Activated CD8-positive, alpha-beta memory T cell treated with anti-CD3 and anti-CD28 coated beads, Interleukin-2, amount 10 ng/mL, durations not matched to agents 7 days and 5 days (primary cell): ENCODE measurements at regions not wholly inside any gene's neighbourhood (a gene's known extent, or its start where the extent isn't known, plus 50 kb on each side); places are given as distances from the start of the nearest gene placed in this dataset.

Experiments
- ATAC-seq: fragments of 150-1000 bp; cut with Tn5 transposase; one replicate; pipeline ENCODE4 v1.10.0; 2021; ENCODE audit warnings: moderate library complexity
- CTCF ChIA-PET: fragments of 350-600 bp; sonication (Branson Sonifier 250); formaldehyde crosslinking; loops from one replicate; lab custom pipeline; 2021; ENCODE audit warnings: antibody characterized with exemption; lab: Charles Lee
- DNase-seq: peaks from one replicate; pipeline ENCODE4 v3.0.0-alpha.2; 2020
- H3K27ac Mint-ChIP-seq: one replicate; pipeline ENCODE4 v1.8.0; 2021; ENCODE audit warnings: mild to moderate bottlenecking, mixed read lengths
- H3K27me3 Mint-ChIP-seq: one replicate; pipeline ENCODE4 v1.8.0; 2021; ENCODE audit warnings: mixed read lengths
- H3K36me3 Mint-ChIP-seq: one replicate; pipeline ENCODE4 v1.8.0; 2021; ENCODE audit warnings: mild to moderate bottlenecking, mixed read lengths
- H3K4me1 Mint-ChIP-seq: one replicate; pipeline ENCODE4 v1.8.0; 2021; ENCODE audit warnings: mixed read lengths
- H3K4me3 Mint-ChIP-seq: one replicate; pipeline ENCODE4 v1.8.0; 2021; ENCODE audit warnings: mild to moderate bottlenecking, moderate library complexity, mixed read lengths
- H3K9me3 Mint-ChIP-seq: one replicate; pipeline ENCODE4 v1.8.0; 2022; ENCODE audit warnings: low read depth, mixed read lengths

- no peak overlapping the region for H3K27ac Mint-ChIP-seq
- ATAC-seq (no peak), DNase-seq (no peak)
- CTCF ChIA-PET, result no interaction called here
- no peaks in the 10 kb centered on the region for H3K27me3 Mint-ChIP-seq
- no peaks in the 10 kb centered on the region for H3K9me3 Mint-ChIP-seq
- H3K36me3 Mint-ChIP-seq, result no peaks in the 10 kb centered on the region
- no peaks in the 10 kb centered on the region for H3K4me1 Mint-ChIP-seq
- H3K4me3 Mint-ChIP-seq, result no peak overlapping the region
These were observed 398.3 kb downstream of the DUSP10 start for GRCh38 chr1:221343607-221344006.

GRCh38 chr1:221344693-221345092 is 397.2 kb downstream of the DUSP10 start:
- Mint-ChIP-seq H3K9me3 (no peaks in the 10 kb centered on the region), H3K36me3 (no peaks in the 10 kb centered on the region), H3K4me1 (no peaks in the 10 kb centered on the region), H3K4me3 (no peak overlapping the region), H3K27me3 (no peaks in the 10 kb centered on the region), H3K27ac (no peak overlapping the region)
- ATAC-seq (no peak), DNase-seq (no peak)
- CTCF ChIA-PET, result no interaction called here

GRCh38 chr1:221347706-221348105 is 394.2 kb downstream of the DUSP10 start:
- DNase-seq, result no peak
- Mint-ChIP-seq H3K9me3 (no peaks in the 10 kb centered on the region), H3K36me3 (no peaks in the 10 kb centered on the region), H3K27ac (no peak overlapping the region), H3K4me1 (no peaks in the 10 kb centered on the region), H3K27me3 (no peaks in the 10 kb centered on the region), H3K4me3 (no peak overlapping the region)
- CTCF ChIA-PET, result no interaction called here
- ATAC-seq, result no peak

- Mint-ChIP-seq H3K27me3 (no peaks in the 10 kb centered on the region), H3K4me1 (no peaks in the 10 kb centered on the region), H3K9me3 (no peaks in the 10 kb centered on the region), H3K27ac (no peak overlapping the region), H3K4me3 (no peak overlapping the region), H3K36me3 (no peaks in the 10 kb centered on the region)
- ATAC-seq (no peak), DNase-seq (no peak)
- CTCF ChIA-PET, result no interaction called here
These were observed 391.8 kb downstream of the DUSP10 start for GRCh38 chr1:221350091-221350490.

- no peaks in the 10 kb centered on the region for H3K4me1 Mint-ChIP-seq
- H3K27me3 Mint-ChIP-seq, result peaks cover 6% of the 10 kb centered on the region
These were observed 385.2 kb downstream of the DUSP10 start for GRCh38 chr1:221356693-221357092.

GRCh38 chr1:221363039-221363438 is 378.9 kb downstream of the DUSP10 start:
- no peak overlapping the region for H3K27ac Mint-ChIP-seq
- H3K27me3 Mint-ChIP-seq, result peaks cover 9% of the 10 kb centered on the region
- H3K9me3 Mint-ChIP-seq, result no peaks in the 10 kb centered on the region
- no peak for DNase-seq
- CTCF ChIA-PET, result interaction anchor here (0.5 kb wide), 1 partner anchor 137 kb away, joined by 3 read pairs; no protein-coding TSS in a partner anchor
- no peaks in the 10 kb centered on the region for H3K36me3 Mint-ChIP-seq
- no peak overlapping the region for H3K4me3 Mint-ChIP-seq
- H3K4me1 Mint-ChIP-seq, result no peaks in the 10 kb centered on the region
- no peak for ATAC-seq

More at GRCh38 chr1:221356693-221357092, 385.2 kb downstream of the DUSP10 start:
- DNase-seq, result no peak
- ATAC-seq, result no peak
- H3K27ac Mint-ChIP-seq, result no peak overlapping the region
- no peaks in the 10 kb centered on the region for H3K36me3 Mint-ChIP-seq
- H3K9me3 Mint-ChIP-seq, result no peaks in the 10 kb centered on the region
- no peak overlapping the region for H3K4me3 Mint-ChIP-seq
- CTCF ChIA-PET, result no interaction called here

- CTCF ChIA-PET, result interaction anchor here (0.8 to 1.0 kb wide), 2 partner anchors 10 to 69 kb away, joined by 3 read pairs; no protein-coding TSS in a partner anchor
- H3K27ac Mint-ChIP-seq, result no peak overlapping the region
These were observed 375.3 kb downstream of the DUSP10 start for GRCh38 chr1:221366495-221367110.

GRCh38 chr1:221371705-221372104 is 370.2 kb downstream of the DUSP10 start:
- no peak for ATAC-seq
- Mint-ChIP-seq H3K27me3 (peaks cover 5% of the 10 kb centered on the region), H3K36me3 (no peaks in the 10 kb centered on the region), H3K9me3 (no peaks in the 10 kb centered on the region), H3K4me1 (no peaks in the 10 kb centered on the region), H3K27ac (no peak overlapping the region), H3K4me3 (no peak overlapping the region)
- no peak for DNase-seq
- CTCF ChIA-PET, result no interaction called here

More at GRCh38 chr1:221366495-221367110, 375.3 kb downstream of the DUSP10 start:
- Mint-ChIP-seq H3K27me3 (peaks cover 9% of the 10 kb centered on the region), H3K4me3 (no peak overlapping the region), H3K36me3 (no peaks in the 10 kb centered on the region), H3K9me3 (no peaks in the 10 kb centered on the region), H3K4me1 (no peaks in the 10 kb centered on the region)
- DNase-seq (no peak), ATAC-seq (no peak)

- H3K4me1 Mint-ChIP-seq, result no peaks in the 10 kb centered on the region
- no peak overlapping the region for H3K4me3 Mint-ChIP-seq
- CTCF ChIA-PET, result no interaction called here
- H3K36me3 Mint-ChIP-seq, result no peaks in the 10 kb centered on the region
- ATAC-seq, result no peak
- H3K27me3 Mint-ChIP-seq, result peaks cover 3% of the 10 kb centered on the region
- DNase-seq, result no peak
- H3K9me3 Mint-ChIP-seq, result no peaks in the 10 kb centered on the region
- no peak overlapping the region for H3K27ac Mint-ChIP-seq
These were observed 368.1 kb downstream of the DUSP10 start for GRCh38 chr1:221373795-221374194.

- no peak overlapping the region for H3K27ac Mint-ChIP-seq
- H3K9me3 Mint-ChIP-seq, result no peaks in the 10 kb centered on the region
- no peaks in the 10 kb centered on the region for H3K36me3 Mint-ChIP-seq
- CTCF ChIA-PET, result interaction anchor here (1.1 kb wide), 1 partner anchor 10 kb away, joined by 3 read pairs; no protein-coding TSS in a partner anchor
- no peaks in the 10 kb centered on the region for H3K4me1 Mint-ChIP-seq
- DNase-seq (no peak), ATAC-seq (no peak)
- H3K27me3 Mint-ChIP-seq, result no peaks in the 10 kb centered on the region
- no peak overlapping the region for H3K4me3 Mint-ChIP-seq
These were observed 365.6 kb downstream of the DUSP10 start for GRCh38 chr1:221376286-221376685.

- CTCF ChIA-PET, result no interaction called here
- Mint-ChIP-seq H3K4me1 (no peaks in the 10 kb centered on the region), H3K36me3 (no peaks in the 10 kb centered on the region)
These were observed 359.8 kb downstream of the DUSP10 start for GRCh38 chr1:221381910-221382623.

GRCh38 chr1:221392453-221392852 is 349.4 kb downstream of the DUSP10 start:
- Mint-ChIP-seq H3K36me3 (no peaks in the 10 kb centered on the region), H3K4me1 (peaks cover 3% of the 10 kb centered on the region), H3K27ac (no peak overlapping the region), H3K27me3 (no peaks in the 10 kb centered on the region), H3K9me3 (no peaks in the 10 kb centered on the region), H3K4me3 (no peak overlapping the region)
- DNase-seq (no peak), ATAC-seq (no peak)
- CTCF ChIA-PET, result no interaction called here

More at GRCh38 chr1:221381910-221382623, 359.8 kb downstream of the DUSP10 start:
- ATAC-seq (no peak), DNase-seq (no peak)
- Mint-ChIP-seq H3K9me3 (peaks cover 2% of the 10 kb centered on the region), H3K27me3 (no peaks in the 10 kb centered on the region), H3K27ac (no peak overlapping the region), H3K4me3 (no peak overlapping the region)

- ATAC-seq (no peak), DNase-seq (no peak)
- no peak overlapping the region for H3K4me3 Mint-ChIP-seq
- H3K36me3 Mint-ChIP-seq, result no peaks in the 10 kb centered on the region
- no peaks in the 10 kb centered on the region for H3K9me3 Mint-ChIP-seq
- peaks cover 3% of the 10 kb centered on the region for H3K4me1 Mint-ChIP-seq
- H3K27me3 Mint-ChIP-seq, result no peaks in the 10 kb centered on the region
- H3K27ac Mint-ChIP-seq, result no peak overlapping the region
- CTCF ChIA-PET, result no interaction called here
These were observed 347.8 kb downstream of the DUSP10 start for GRCh38 chr1:221394011-221394544.

GRCh38 chr1:221396526-221396925 is 345.4 kb downstream of the DUSP10 start:
- no peaks in the 10 kb centered on the region for H3K36me3 Mint-ChIP-seq
- no peak overlapping the region for H3K27ac Mint-ChIP-seq
- ATAC-seq (no peak), DNase-seq (no peak)
- no peak overlapping the region for H3K4me3 Mint-ChIP-seq
- no peaks in the 10 kb centered on the region for H3K27me3 Mint-ChIP-seq
- peaks cover 2% of the 10 kb centered on the region for H3K9me3 Mint-ChIP-seq
- CTCF ChIA-PET, result no interaction called here
- peaks cover 3% of the 10 kb centered on the region for H3K4me1 Mint-ChIP-seq
